Erythroblast (primary cell): ENCODE measurements at regions not wholly inside any gene's neighbourhood (a gene's known extent, or its start where the extent isn't known, plus 50 kb on each side); places are given as distances from the start of the nearest gene placed in this dataset.

Experiments
- GATA1 ChIP-seq: IDR thresholded peaks from 2 replicates; pipeline ENCODE4 v1.6.1; 2011; ENCODE audit warnings: low read depth, mild to moderate bottlenecking, control low read depth, low read length, moderate library complexity
- POLR2A ChIP-seq: IDR thresholded peaks from 2 replicates; pipeline ENCODE4 v1.6.1; 2011; ENCODE audit warnings: mild to moderate bottlenecking, low read length

GRCh38 chr3:72139316-72139715 is 354.4 kb upstream of the PROK2 start:
- no peak for TF ChIP-seq POLR2A
- TF ChIP-seq GATA1 = no peak
